ENCODE measurements at regions not wholly inside any gene's neighbourhood (a gene's known extent, or its start where the extent isn't known, plus 50 kb on each side); places are given as distances from the start of the nearest gene placed in this dataset.
A peak's percentile ranks its signal among the peaks of the same experiment; 100 is the strongest.

- no peak for DNase-seq
Measured at GRCh38 chr12:83408851-83409250, 722.1 kb downstream of the TMTC2 start.

GRCh38 chr12:83408146-83408545, 721.4 kb downstream of the TMTC2 start:
- DNase-seq, result no peak

GRCh38 chr12:83404521-83404920, 717.8 kb downstream of the TMTC2 start:
- no peak for DNase-seq

- DNase-seq, result no peak
Measured at GRCh38 chr12:83390186-83390585, 703.5 kb downstream of the TMTC2 start.

- DNase-seq, result no peak
Measured at GRCh38 chr12:83389237-83389996, 702.7 kb downstream of the TMTC2 start.

- no peak for DNase-seq
Measured at GRCh38 chr12:83388551-83388950, 701.8 kb downstream of the TMTC2 start.

GRCh38 chr12:83386527-83387264, 700.0 kb downstream of the TMTC2 start:
- DNase-seq, result no peak

- no peak for DNase-seq
Measured at GRCh38 chr12:83378186-83378727, 691.6 kb downstream of the TMTC2 start.

GRCh38 chr12:83365317-83365716, 678.6 kb downstream of the TMTC2 start:
- DNase-seq, result no peak

- no peak for DNase-seq
Measured at GRCh38 chr12:83361475-83361874, 674.8 kb downstream of the TMTC2 start.

- DNase-seq, result no peak
Measured at GRCh38 chr12:83361071-83361470, 674.4 kb downstream of the TMTC2 start.

GRCh38 chr12:83349907-83350611, 663.4 kb downstream of the TMTC2 start:
- DNase-seq, result no peak

GRCh38 chr12:83346333-83346732, 659.6 kb downstream of the TMTC2 start:
- DNase-seq, result no peak

- no peak for DNase-seq
Measured at GRCh38 chr12:83343767-83344166, 657.1 kb downstream of the TMTC2 start.

- DNase-seq, result no peak
Measured at GRCh38 chr12:83335748-83336147, 649.0 kb downstream of the TMTC2 start.

GRCh38 chr12:83326666-83327065, 640.0 kb downstream of the TMTC2 start:
- DNase-seq, result no peak

- no peak for DNase-seq
Measured at GRCh38 chr12:83323866-83324265, 637.2 kb downstream of the TMTC2 start.

GRCh38 chr12:83322809-83323208, 636.1 kb downstream of the TMTC2 start:
- peak in 1 of 3 experiments; percentile 14 for DNase-seq

- DNase-seq, result no peak
Measured at GRCh38 chr12:83321971-83322370, 635.3 kb downstream of the TMTC2 start.

GRCh38 chr12:83320350-83320749, 633.6 kb downstream of the TMTC2 start:
- no peak for DNase-seq

GRCh38 chr12:83318386-83319098, 631.8 kb downstream of the TMTC2 start:
- peak in 2 of 3 experiments; percentile 19 to 64 for DNase-seq

- no peak for DNase-seq
Measured at GRCh38 chr12:83317595-83317994, 630.9 kb downstream of the TMTC2 start.

- DNase-seq, result no peak
Measured at GRCh38 chr12:83313827-83314226, 627.1 kb downstream of the TMTC2 start.
